ENCODE measurements at regions not wholly inside any gene's neighbourhood (a gene's known extent, or its start where the extent isn't known, plus 50 kb on each side); places are given as distances from the start of the nearest gene placed in this dataset.

- no peak for TF ChIP-seq EZH2 (IDR thresholded peaks at IDR 0.05; ENCODE audit: insufficient read depth, poor library complexity, severe bottlenecking)
- TF ChIP-seq EZH2phosphoT487 (IDR thresholded peaks at IDR 0.05; ENCODE audit: insufficient read depth, low read depth): no peak
Measured at GRCh38 chr5:163910226-163910625, 404.8 kb downstream of the MAT2B start.
